ENCODE measurements at regions not wholly inside any gene's neighbourhood (a gene's known extent, or its start where the extent isn't known, plus 50 kb on each side); places are given as distances from the start of the nearest gene placed in this dataset.
A peak's percentile ranks its signal among the peaks of the same experiment; 100 is the strongest.

GRCh38 chr1:22339237-22339636, 112.4 kb upstream of the ZBTB40 start (continued):
- TF ChIP-seq UBTF (CRISPR knock-in tag; IDR thresholded peaks at IDR 0.05) (peak; percentile 40; the same call in 1 of the 2 replicates), NRL (CRISPR knock-in tag; IDR thresholded peaks at IDR 0.05; ENCODE audit: borderline replicate concordance) (no peak), ZNF383 (CRISPR knock-in tag; IDR thresholded peaks at IDR 0.05; ENCODE audit: borderline replicate concordance) (no peak), NFKB2 (CRISPR knock-in tag; IDR thresholded peaks at IDR 0.05; ENCODE audit: borderline replicate concordance) (no peak), KDM1A (CRISPR knock-in tag; IDR thresholded peaks at IDR 0.05) (no peak), NR2F1 (CRISPR knock-in tag; IDR thresholded peaks at IDR 0.05) (0 out of 4 replicates have a peak, but pooled peaks of 1 of the 2 experiments have one; percentile 32), DRAP1 (CRISPR knock-in tag; IDR thresholded peaks at IDR 0.05) (no peak), ZNF547 (CRISPR knock-in tag; IDR thresholded peaks at IDR 0.05) (no peak), YEATS4 (CRISPR knock-in tag; IDR thresholded peaks at IDR 0.05; ENCODE audit: borderline replicate concordance) (no peak), RXRA (CRISPR knock-in tag; IDR thresholded peaks at IDR 0.05) (peak; percentile 87), HIC2 (CRISPR knock-in tag; IDR thresholded peaks at IDR 0.05; ENCODE audit: low read depth) (peak; percentile 80), ZNF121 (CRISPR knock-in tag; IDR thresholded peaks at IDR 0.05) (peak; percentile 88), BCL6 (CRISPR knock-in tag; IDR thresholded peaks at IDR 0.05) (peak; percentile 59; the same call in 1 of the 2 replicates)

Data from HepG2 (cell line).